ENCODE measurements at regions not wholly inside any gene's neighbourhood (a gene's known extent, or its start where the extent isn't known, plus 50 kb on each side); places are given as distances from the start of the nearest gene placed in this dataset.

GRCh38 chr11:115745610-115746512, 241.6 kb upstream of the CADM1 start:
- H3K79me2 ChIP-seq (ENCODE audit: insufficient read depth, low read length) = no peaks in the 10 kb centered on the region
- no peaks in the 10 kb centered on the region for H3K9me3 ChIP-seq (replicated peaks in 1 of 2; ENCODE audit: control insufficient read depth in 1 of 2, insufficient read depth in 1 of 2, low read length in 2 of 2)
- H3K4me2 ChIP-seq (replicated peaks; ENCODE audit: extremely low read depth, low read length, poor library complexity, severe bottlenecking) = no peak overlapping the region
- H3K4me1 ChIP-seq (ENCODE audit: control insufficient read depth in 1 of 2, insufficient read depth in 2 of 2, low read length in 2 of 2) = no peaks in the 10 kb centered on the region
- Mint-ChIP-seq H3K9me3 (peaks cover 0 to 7% (median 0%) of the 10 kb centered on the region in 7 donors), H3K4me3 (peak overlapping the region in 1 of 2 donors; percentile 14), H3K27ac (peak overlapping the region in 3 of 7 donors; percentile 4 to 46 (median 32)), H3K27me3 (ENCODE audit: low read depth in 3 of 3) (peaks cover 32 to 63% (median 37%) of the 10 kb centered on the region in 3 donors), H3K4me1 (peaks cover 5% of the 10 kb centered on the region), H3K36me3 (no peaks in the 10 kb centered on the region)
- H3K27ac ChIP-seq (ENCODE audit: low read depth in 1 of 2, low read length in 2 of 2) = no peak overlapping the region
- no peaks in the 10 kb centered on the region for H3K36me3 ChIP-seq (replicated peaks in 1 of 2; ENCODE audit: control insufficient read depth in 1 of 2, insufficient read depth in 2 of 2, low read length in 2 of 2)
- peak; percentile 52 to 74 (median 59) for DNase-seq
- no peak overlapping the region for H2AFZ ChIP-seq (ENCODE audit: insufficient read depth, low read depth, low read length, poor library complexity, severe bottlenecking)
- TF ChIP-seq CTCF (IDR thresholded peaks at IDR 0.05) = no peak
- H3K9ac ChIP-seq (ENCODE audit: insufficient read depth, low read length, poor library complexity, severe bottlenecking) = no peak overlapping the region
- no peaks in the 10 kb centered on the region for H4K20me1 ChIP-seq (ENCODE audit: insufficient read depth, low read length)
- 83% methylated on average over 15 of the region's 22 CpGs for WGBS (ENCODE audit: insufficient coverage)
- peaks cover 8 to 24% of the 10 kb centered on the region in 2 donors for H3K27me3 ChIP-seq (ENCODE audit: control insufficient read depth in 2 of 2, insufficient read depth in 2 of 2, low read length in 2 of 2)
- intact Hi-C loops (cut with micrococcal nuclease) = loop anchor here in 1 of 2 donors (5.0 kb wide), 1 partner anchor 69 kb away; no protein-coding TSS in a partner anchor
- H3K4me3 ChIP-seq (replicated peaks in 1 of 3; ENCODE audit: low read depth in 2 of 3, low read length in 3 of 3) = no peak overlapping the region

- no peaks in the 10 kb centered on the region for H3K4me1 ChIP-seq (ENCODE audit: control insufficient read depth in 1 of 2, insufficient read depth in 2 of 2, low read length in 2 of 2)
- peaks cover 32 to 55% (median 33%) of the 10 kb centered on the region in 3 donors for H3K27me3 Mint-ChIP-seq (ENCODE audit: low read depth in 3 of 3)
- H3K4me1 Mint-ChIP-seq = peaks cover 5% of the 10 kb centered on the region
- no peak for TF ChIP-seq CTCF (IDR thresholded peaks at IDR 0.05)
- H3K4me3 ChIP-seq (replicated peaks in 1 of 3; ENCODE audit: low read depth in 2 of 3, low read length in 3 of 3) = no peak overlapping the region
- peak overlapping the region in 1 of 2 donors; percentile 27 for H3K4me3 Mint-ChIP-seq
- no peaks in the 10 kb centered on the region for H3K36me3 Mint-ChIP-seq
- H3K9ac ChIP-seq (ENCODE audit: insufficient read depth, low read length, poor library complexity, severe bottlenecking) = no peak overlapping the region
- no peaks in the 10 kb centered on the region for H3K36me3 ChIP-seq (replicated peaks in 1 of 2; ENCODE audit: control insufficient read depth in 1 of 2, insufficient read depth in 2 of 2, low read length in 2 of 2)
- no peak overlapping the region for H3K4me2 ChIP-seq (replicated peaks; ENCODE audit: extremely low read depth, low read length, poor library complexity, severe bottlenecking)
- H3K9me3 ChIP-seq (replicated peaks in 1 of 2; ENCODE audit: control insufficient read depth in 1 of 2, insufficient read depth in 1 of 2, low read length in 2 of 2) = no peaks in the 10 kb centered on the region
- no peaks in the 10 kb centered on the region for H4K20me1 ChIP-seq (ENCODE audit: insufficient read depth, low read length)
- no peak overlapping the region for H2AFZ ChIP-seq (ENCODE audit: insufficient read depth, low read depth, low read length, poor library complexity, severe bottlenecking)
- H3K9me3 Mint-ChIP-seq = peaks cover 0 to 7% (median 0%) of the 10 kb centered on the region in 7 donors
- peaks cover 4 to 21% of the 10 kb centered on the region in 2 donors for H3K27me3 ChIP-seq (ENCODE audit: control insufficient read depth in 2 of 2, insufficient read depth in 2 of 2, low read length in 2 of 2)
- no CpG with 5 or more reads among the region's 7 CpGs for WGBS (ENCODE audit: insufficient coverage)
- no peaks in the 10 kb centered on the region for H3K79me2 ChIP-seq (ENCODE audit: insufficient read depth, low read length)
- H3K27ac ChIP-seq (ENCODE audit: low read depth in 1 of 2, low read length in 2 of 2) = no peak overlapping the region
- intact Hi-C loops (cut with micrococcal nuclease) = loop anchor here in 1 of 2 donors (5.0 kb wide), 1 partner anchor 68 kb away; no protein-coding TSS in a partner anchor
- DNase-seq = no peak
- no peak overlapping the region for H3K27ac Mint-ChIP-seq
Measured at GRCh38 chr11:115745066-115745465, 240.9 kb upstream of the CADM1 start.

All from CD14-positive monocyte (primary cell).